ENCODE measurements at regions not wholly inside any gene's neighbourhood (a gene's known extent, or its start where the extent isn't known, plus 50 kb on each side); places are given as distances from the start of the nearest gene placed in this dataset.

DNA sequence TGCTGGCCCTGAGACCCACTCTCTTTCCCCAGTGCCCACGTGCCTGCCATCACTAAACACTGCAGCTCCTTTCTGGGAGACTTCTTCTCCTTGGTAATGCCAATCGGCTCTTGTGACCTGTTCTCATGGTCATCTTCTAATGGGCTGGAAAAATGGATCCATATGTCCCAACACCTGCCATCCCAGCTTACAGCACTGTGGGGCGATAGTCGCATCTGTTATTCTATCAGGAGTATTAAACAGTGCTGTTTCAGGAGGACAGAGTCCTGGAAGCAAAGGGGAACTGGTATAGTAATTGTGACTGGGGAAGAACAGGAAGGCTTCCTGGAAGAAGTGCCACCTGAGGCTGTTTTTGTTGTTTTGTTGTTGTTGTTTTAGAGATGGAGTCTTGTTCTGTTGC is 411.2 kb downstream of the GLRX3 start:
- no peak for ATAC-seq
- Mint-ChIP-seq H3K4me3 (no peak overlapping the region), H3K4me1 (no peaks in the 10 kb centered on the region), H3K27me3 (ENCODE audit: insufficient read depth, low read depth, poor library complexity) (peaks cover 2% of the 10 kb centered on the region), H3K36me3 (ENCODE audit: low read depth) (peaks cover 56% of the 10 kb centered on the region), H3K27ac (no peak overlapping the region), H3K9me3 (peaks cover 99% of the 10 kb centered on the region)
- H3K9me2 ChIP-seq (ENCODE audit: insufficient read depth): no peaks in the 10 kb centered on the region
- no peak overlapping the region for H2AFZ ChIP-seq
- H3K4me2 ChIP-seq: no peak overlapping the region
- no peaks in the 10 kb centered on the region for H3K27me3 ChIP-seq (ENCODE audit: insufficient read depth)
- no peaks in the 10 kb centered on the region for H4K20me1 ChIP-seq (replicated peaks; ENCODE audit: insufficient read depth)
- no peak for DNase-seq (ENCODE audit: low spot score)
- no peaks in the 10 kb centered on the region for H3K79me2 ChIP-seq (replicated peaks; ENCODE audit: insufficient read depth)
- H3F3A ChIP-seq (replicated peaks; ENCODE audit: low read depth): no peaks in the 10 kb centered on the region
- H3K36me3 ChIP-seq (ENCODE audit: insufficient read depth): no peaks in the 10 kb centered on the region
- H3K4me3 ChIP-seq: no peak overlapping the region
- H3K27ac ChIP-seq (ENCODE audit: low read depth): no peak overlapping the region
- no peaks in the 10 kb centered on the region for H3K4me1 ChIP-seq (ENCODE audit: insufficient read depth)
- TF ChIP-seq, protein P1, sequence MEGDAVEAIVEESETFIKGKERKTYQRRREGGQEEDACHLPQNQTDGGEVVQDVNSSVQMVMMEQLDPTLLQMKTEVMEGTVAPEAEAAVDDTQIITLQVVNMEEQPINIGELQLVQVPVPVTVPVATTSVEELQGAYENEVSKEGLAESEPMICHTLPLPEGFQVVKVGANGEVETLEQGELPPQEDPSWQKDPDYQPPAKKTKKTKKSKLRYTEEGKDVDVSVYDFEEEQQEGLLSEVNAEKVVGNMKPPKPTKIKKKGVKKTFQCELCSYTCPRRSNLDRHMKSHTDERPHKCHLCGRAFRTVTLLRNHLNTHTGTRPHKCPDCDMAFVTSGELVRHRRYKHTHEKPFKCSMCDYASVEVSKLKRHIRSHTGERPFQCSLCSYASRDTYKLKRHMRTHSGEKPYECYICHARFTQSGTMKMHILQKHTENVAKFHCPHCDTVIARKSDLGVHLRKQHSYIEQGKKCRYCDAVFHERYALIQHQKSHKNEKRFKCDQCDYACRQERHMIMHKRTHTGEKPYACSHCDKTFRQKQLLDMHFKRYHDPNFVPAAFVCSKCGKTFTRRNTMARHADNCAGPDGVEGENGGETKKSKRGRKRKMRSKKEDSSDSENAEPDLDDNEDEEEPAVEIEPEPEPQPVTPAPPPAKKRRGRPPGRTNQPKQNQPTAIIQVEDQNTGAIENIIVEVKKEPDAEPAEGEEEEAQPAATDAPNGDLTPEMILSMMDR (conservative IDR thresholded peaks at IDR 0.05; ENCODE audit: low read depth in 2 of 2): peak in 1 of 2 experiments; percentile 29; a peak in 1 of 4 replicates
- TF ChIP-seq CREB1 (CRISPR knock-in tag; IDR thresholded peaks at IDR 0.05; ENCODE audit: low read depth): no peak
- no peak for TF ChIP-seq STAT1 (IDR thresholded peaks at IDR 0.05; ENCODE audit: unreplicated experiment)

- no peak overlapping the region for H3K4me3 Mint-ChIP-seq
- no peak overlapping the region for H3K27ac ChIP-seq (ENCODE audit: low read depth)
- H3K79me2 ChIP-seq (replicated peaks; ENCODE audit: insufficient read depth): no peaks in the 10 kb centered on the region
- H2AFZ ChIP-seq: no peak overlapping the region
- no peak overlapping the region for H3K27ac Mint-ChIP-seq
- H3K4me2 ChIP-seq: no peak overlapping the region
- no peaks in the 10 kb centered on the region for H3K9me2 ChIP-seq (ENCODE audit: insufficient read depth)
- peaks cover 2% of the 10 kb centered on the region for H3K27me3 Mint-ChIP-seq (ENCODE audit: insufficient read depth, low read depth, poor library complexity)
- no peaks in the 10 kb centered on the region for H3K36me3 ChIP-seq (ENCODE audit: insufficient read depth)
- H3K4me1 Mint-ChIP-seq: no peaks in the 10 kb centered on the region
- H3F3A ChIP-seq (replicated peaks; ENCODE audit: low read depth): no peaks in the 10 kb centered on the region
- no peak for DNase-seq (ENCODE audit: low spot score)
- H3K9me3 Mint-ChIP-seq: peaks cover 100% of the 10 kb centered on the region
- H4K20me1 ChIP-seq (replicated peaks; ENCODE audit: insufficient read depth): no peaks in the 10 kb centered on the region
- H3K4me1 ChIP-seq (ENCODE audit: insufficient read depth): no peaks in the 10 kb centered on the region
- H3K4me3 ChIP-seq: no peak overlapping the region
- H3K36me3 Mint-ChIP-seq (ENCODE audit: low read depth): peaks cover 63% of the 10 kb centered on the region
- H3K27me3 ChIP-seq (ENCODE audit: insufficient read depth): no peaks in the 10 kb centered on the region
- ATAC-seq: no peak
- no peak for TF ChIP-seq STAT1 (IDR thresholded peaks at IDR 0.05; ENCODE audit: unreplicated experiment)
- TF ChIP-seq ZNF331 (CRISPR knock-in tag; IDR thresholded peaks at IDR 0.05; ENCODE audit: low read depth): no peak
- TF ChIP-seq CREB1 (CRISPR knock-in tag; IDR thresholded peaks at IDR 0.05; ENCODE audit: low read depth): no peak
- no peak for TF ChIP-seq ZNF114 (CRISPR knock-in tag; IDR thresholded peaks at IDR 0.05)
- no peak for TF ChIP-seq ZNF462 (CRISPR knock-in tag; IDR thresholded peaks at IDR 0.05)
- no peak for TF ChIP-seq POLR2AphosphoS5 (IDR thresholded peaks at IDR 0.05; ENCODE audit: low read depth)
- TF ChIP-seq, protein P2, sequence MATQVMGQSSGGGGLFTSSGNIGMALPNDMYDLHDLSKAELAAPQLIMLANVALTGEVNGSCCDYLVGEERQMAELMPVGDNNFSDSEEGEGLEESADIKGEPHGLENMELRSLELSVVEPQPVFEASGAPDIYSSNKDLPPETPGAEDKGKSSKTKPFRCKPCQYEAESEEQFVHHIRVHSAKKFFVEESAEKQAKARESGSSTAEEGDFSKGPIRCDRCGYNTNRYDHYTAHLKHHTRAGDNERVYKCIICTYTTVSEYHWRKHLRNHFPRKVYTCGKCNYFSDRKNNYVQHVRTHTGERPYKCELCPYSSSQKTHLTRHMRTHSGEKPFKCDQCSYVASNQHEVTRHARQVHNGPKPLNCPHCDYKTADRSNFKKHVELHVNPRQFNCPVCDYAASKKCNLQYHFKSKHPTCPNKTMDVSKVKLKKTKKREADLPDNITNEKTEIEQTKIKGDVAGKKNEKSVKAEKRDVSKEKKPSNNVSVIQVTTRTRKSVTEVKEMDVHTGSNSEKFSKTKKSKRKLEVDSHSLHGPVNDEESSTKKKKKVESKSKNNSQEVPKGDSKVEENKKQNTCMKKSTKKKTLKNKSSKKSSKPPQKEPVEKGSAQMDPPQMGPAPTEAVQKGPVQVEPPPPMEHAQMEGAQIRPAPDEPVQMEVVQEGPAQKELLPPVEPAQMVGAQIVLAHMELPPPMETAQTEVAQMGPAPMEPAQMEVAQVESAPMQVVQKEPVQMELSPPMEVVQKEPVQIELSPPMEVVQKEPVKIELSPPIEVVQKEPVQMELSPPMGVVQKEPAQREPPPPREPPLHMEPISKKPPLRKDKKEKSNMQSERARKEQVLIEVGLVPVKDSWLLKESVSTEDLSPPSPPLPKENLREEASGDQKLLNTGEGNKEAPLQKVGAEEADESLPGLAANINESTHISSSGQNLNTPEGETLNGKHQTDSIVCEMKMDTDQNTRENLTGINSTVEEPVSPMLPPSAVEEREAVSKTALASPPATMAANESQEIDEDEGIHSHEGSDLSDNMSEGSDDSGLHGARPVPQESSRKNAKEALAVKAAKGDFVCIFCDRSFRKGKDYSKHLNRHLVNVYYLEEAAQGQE (IDR thresholded peaks at IDR 0.05; ENCODE audit: unreplicated experiment): no peak
Measured at GRCh38 chr10:130550952-130551674, 414.9 kb downstream of the GLRX3 start.

Data from GM23338 (cell line).